ENCODE measurements at regions not wholly inside any gene's neighbourhood (a gene's known extent, or its start where the extent isn't known, plus 50 kb on each side); places are given as distances from the start of the nearest gene placed in this dataset.

DNA sequence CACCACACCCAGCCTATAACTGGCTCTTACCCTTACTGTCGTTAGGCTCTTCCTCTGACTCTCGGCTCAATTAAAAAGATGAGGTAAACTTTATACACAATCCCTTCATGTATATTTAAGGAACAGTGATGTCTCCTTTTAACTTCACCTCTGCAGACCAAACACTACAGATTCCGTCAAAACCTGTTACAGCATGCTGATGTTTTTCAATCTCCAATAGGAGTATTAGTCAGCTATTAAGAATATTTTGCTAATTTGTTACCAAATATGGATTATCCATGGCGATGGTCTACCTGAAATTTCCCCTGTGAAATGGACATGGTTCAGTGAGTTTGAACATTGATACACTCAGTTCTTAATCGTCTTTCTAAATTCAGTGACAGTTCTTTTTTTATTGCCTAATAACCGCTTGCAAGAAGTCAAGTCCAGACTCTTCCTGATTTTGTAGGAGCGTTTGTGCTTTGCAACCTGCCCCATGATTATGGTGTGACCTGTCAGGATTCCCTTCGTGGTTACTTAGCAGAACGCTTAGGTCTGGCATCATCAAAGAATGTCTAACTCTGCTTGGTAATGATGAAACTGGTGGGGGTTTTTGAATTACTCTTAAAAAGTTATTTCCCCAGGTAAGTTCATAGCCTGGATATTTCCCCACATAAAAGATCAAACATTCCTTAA, 72.2 kb upstream of the STOX2 start:
- Histone ChIP-seq H3K27me3 (replicated peaks; ENCODE audit: insufficient read depth, low read depth, low read length, poor library complexity) (no peaks in the 10 kb centered on the region), H3K27ac (ENCODE audit: low read depth, low read length, poor library complexity, severe bottlenecking) (no peak overlapping the region), H3K4me3 (ENCODE audit: low read depth, low read length, poor library complexity, severe bottlenecking) (no peak overlapping the region), H3K9me3 (ENCODE audit: low read depth, low read length, poor library complexity, severe bottlenecking) (no peaks in the 10 kb centered on the region), H3K4me1 (ENCODE audit: insufficient read depth, low read length, poor library complexity, severe bottlenecking) (no peaks in the 10 kb centered on the region), H3K36me3 (ENCODE audit: insufficient read depth, low read length, poor library complexity, severe bottlenecking) (no peaks in the 10 kb centered on the region)
- TF ChIP-seq EZH2 (IDR thresholded peaks at IDR 0.05; ENCODE audit: borderline replicate concordance, low read depth, low read length, poor library complexity, severe bottlenecking), result no peak
- TF ChIP-seq, protein P1, sequence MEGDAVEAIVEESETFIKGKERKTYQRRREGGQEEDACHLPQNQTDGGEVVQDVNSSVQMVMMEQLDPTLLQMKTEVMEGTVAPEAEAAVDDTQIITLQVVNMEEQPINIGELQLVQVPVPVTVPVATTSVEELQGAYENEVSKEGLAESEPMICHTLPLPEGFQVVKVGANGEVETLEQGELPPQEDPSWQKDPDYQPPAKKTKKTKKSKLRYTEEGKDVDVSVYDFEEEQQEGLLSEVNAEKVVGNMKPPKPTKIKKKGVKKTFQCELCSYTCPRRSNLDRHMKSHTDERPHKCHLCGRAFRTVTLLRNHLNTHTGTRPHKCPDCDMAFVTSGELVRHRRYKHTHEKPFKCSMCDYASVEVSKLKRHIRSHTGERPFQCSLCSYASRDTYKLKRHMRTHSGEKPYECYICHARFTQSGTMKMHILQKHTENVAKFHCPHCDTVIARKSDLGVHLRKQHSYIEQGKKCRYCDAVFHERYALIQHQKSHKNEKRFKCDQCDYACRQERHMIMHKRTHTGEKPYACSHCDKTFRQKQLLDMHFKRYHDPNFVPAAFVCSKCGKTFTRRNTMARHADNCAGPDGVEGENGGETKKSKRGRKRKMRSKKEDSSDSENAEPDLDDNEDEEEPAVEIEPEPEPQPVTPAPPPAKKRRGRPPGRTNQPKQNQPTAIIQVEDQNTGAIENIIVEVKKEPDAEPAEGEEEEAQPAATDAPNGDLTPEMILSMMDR (conservative IDR thresholded peaks at IDR 0.05; ENCODE audit: low read depth, low read length), result no peak
- intact Hi-C loops (cut with micrococcal nuclease; ENCODE audit: unreplicated experiment), result no loop called here
- POLR2A ChIA-PET (ENCODE audit: low non-redundant PET), result no interaction called here
- CTCF ChIA-PET, result no interaction called here
- no TSS peak for BruUV-seq (replicated peaks)
- DNase-seq (ENCODE audit: low spot score), result no peak

DNA sequence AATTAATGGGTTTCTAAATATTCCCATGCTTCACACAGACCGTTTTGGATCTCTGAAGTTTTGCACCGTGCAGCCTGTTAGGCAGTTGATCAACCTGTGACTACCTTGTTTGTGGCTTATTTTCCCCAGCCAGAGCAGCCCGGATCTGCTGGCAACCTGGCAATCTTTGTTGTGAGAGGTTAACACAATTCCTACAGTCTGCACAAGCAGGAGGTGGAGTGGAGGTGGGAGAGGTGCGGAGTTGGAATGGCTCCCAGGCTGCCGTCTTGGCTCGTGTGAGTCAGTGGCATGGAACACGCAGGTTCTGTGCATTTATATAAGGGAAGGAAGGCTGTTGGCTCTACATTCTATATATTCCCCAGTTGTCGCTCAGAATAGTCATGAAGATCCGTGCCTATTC, 70.9 kb upstream of the STOX2 start:
- no peaks in the 10 kb centered on the region for H3K4me1 ChIP-seq (ENCODE audit: insufficient read depth, low read length, poor library complexity, severe bottlenecking)
- intact Hi-C loops (cut with micrococcal nuclease; ENCODE audit: unreplicated experiment), result no loop called here
- no peak for DNase-seq (ENCODE audit: low spot score)
- H3K27ac ChIP-seq (ENCODE audit: low read depth, low read length, poor library complexity, severe bottlenecking), result no peak overlapping the region
- POLR2A ChIA-PET (ENCODE audit: low non-redundant PET), result interaction anchor here (0.6 kb wide), 1 partner anchor 333 kb away, joined by 6 read pairs; no protein-coding TSS in a partner anchor
- H3K36me3 ChIP-seq (ENCODE audit: insufficient read depth, low read length, poor library complexity, severe bottlenecking), result no peaks in the 10 kb centered on the region
- CTCF ChIA-PET, result no interaction called here
- TF ChIP-seq EZH2 (IDR thresholded peaks at IDR 0.05; ENCODE audit: borderline replicate concordance, low read depth, low read length, poor library complexity, severe bottlenecking), result no peak
- TF ChIP-seq, protein P1 (conservative IDR thresholded peaks at IDR 0.05; ENCODE audit: low read depth, low read length), result no peak
- no peak overlapping the region for H3K4me3 ChIP-seq (ENCODE audit: low read depth, low read length, poor library complexity, severe bottlenecking)
- BruUV-seq (replicated peaks), result no TSS peak
- H3K9me3 ChIP-seq (ENCODE audit: low read depth, low read length, poor library complexity, severe bottlenecking), result no peaks in the 10 kb centered on the region
- H3K27me3 ChIP-seq (replicated peaks; ENCODE audit: insufficient read depth, low read depth, low read length, poor library complexity), result no peaks in the 10 kb centered on the region

DNA sequence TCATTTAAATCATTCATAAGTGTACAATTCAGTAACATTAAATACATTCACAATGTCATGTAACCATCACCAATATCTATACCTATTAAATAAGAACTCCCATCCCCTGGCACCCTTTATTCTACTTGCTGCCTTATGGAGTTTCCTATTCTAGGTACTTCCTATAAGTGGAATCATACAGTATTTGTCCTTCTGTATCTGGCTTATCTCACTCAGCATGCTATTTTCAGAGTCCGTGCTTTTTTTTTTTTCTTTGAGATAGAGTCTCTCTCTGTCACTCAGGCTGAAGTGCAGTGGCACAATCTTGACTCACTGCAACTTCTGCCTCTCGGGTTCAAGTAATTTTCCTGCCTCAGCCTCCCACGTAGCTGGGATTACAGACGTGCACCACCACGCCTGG, 67.9 kb upstream of the STOX2 start:
- DNase-seq (ENCODE audit: low spot score), result no peak
- no peak overlapping the region for H3K27ac ChIP-seq (ENCODE audit: low read depth, low read length, poor library complexity, severe bottlenecking)
- POLR2A ChIA-PET (ENCODE audit: low non-redundant PET), result no interaction called here
- no TSS peak for BruUV-seq (replicated peaks)
- H3K36me3 ChIP-seq (ENCODE audit: insufficient read depth, low read length, poor library complexity, severe bottlenecking), result no peaks in the 10 kb centered on the region
- CTCF ChIA-PET, result no interaction called here
- TF ChIP-seq, protein P1 (conservative IDR thresholded peaks at IDR 0.05; ENCODE audit: low read depth, low read length), result no peak
- no peak for TF ChIP-seq EZH2 (IDR thresholded peaks at IDR 0.05; ENCODE audit: borderline replicate concordance, low read depth, low read length, poor library complexity, severe bottlenecking)
- no peaks in the 10 kb centered on the region for H3K4me1 ChIP-seq (ENCODE audit: insufficient read depth, low read length, poor library complexity, severe bottlenecking)
- no peaks in the 10 kb centered on the region for H3K27me3 ChIP-seq (replicated peaks; ENCODE audit: insufficient read depth, low read depth, low read length, poor library complexity)
- no peaks in the 10 kb centered on the region for H3K9me3 ChIP-seq (ENCODE audit: low read depth, low read length, poor library complexity, severe bottlenecking)
- H3K4me3 ChIP-seq (ENCODE audit: low read depth, low read length, poor library complexity, severe bottlenecking), result no peak overlapping the region
- intact Hi-C loops (cut with micrococcal nuclease; ENCODE audit: unreplicated experiment), result no loop called here
